CD4-positive, alpha-beta memory T cell (primary cell): ENCODE measurements at regions not wholly inside any gene's neighbourhood (a gene's known extent, or its start where the extent isn't known, plus 50 kb on each side); places are given as distances from the start of the nearest gene placed in this dataset.
"Not testable (repeated sequence)": the region's sequence is repeated elsewhere in the genome, so short reads cannot be mapped to it uniquely, and the experiment has no call there.

Experiments used
- CTCF ChIA-PET: fragments of 350-600 bp; sonication (Branson Sonifier 250); formaldehyde crosslinking; loops from one replicate; lab custom pipeline; 2021; ENCODE audit warnings: inconsistent platforms; ENCODE audit not compliant: partially characterized antibody; lab: Charles Lee
- POLR2A ChIA-PET: fragments of 350-600 bp; sonication (Branson Sonifier 250); formaldehyde crosslinking; loops from one replicate; lab custom pipeline; 2021; ENCODE audit not compliant: partially characterized antibody; lab: Charles Lee
- DNase-seq, 5 donors: peaks; one replicate each; pipeline versions ENCODE4 v3.0.0 to v3.0.0-alpha.2; 2020 to 2022; ENCODE audit warnings: mixed read lengths in 1 of 5
- H3K27ac ChIP-seq: one replicate; pipeline ENCODE4 v1.7.0; 2013; ENCODE audit warnings: low read depth, low read length
- H3K27me3 ChIP-seq: 2 replicates; pipeline ENCODE4 v1.7.0; 2013; ENCODE audit warnings: mild to moderate bottlenecking, low read length, moderate library complexity; ENCODE audit not compliant: insufficient read depth
- H3K36me3 ChIP-seq: 2 replicates; pipeline ENCODE4 v1.7.0; 2013; ENCODE audit warnings: mild to moderate bottlenecking, low read length, moderate library complexity; ENCODE audit not compliant: insufficient read depth
- H3K4me1 ChIP-seq: 2 replicates; pipeline ENCODE4 v1.7.0; 2013; ENCODE audit warnings: mild to moderate bottlenecking, low read length, moderate library complexity; ENCODE audit not compliant: insufficient read depth
- H3K4me3 ChIP-seq, 2 donors: one replicate each; pipeline ENCODE4 v1.7.0; 2013; ENCODE audit warnings: low read length in 2 of 2, mild to moderate bottlenecking in 1 of 2
- H3K9me3 ChIP-seq, 2 donors: one replicate each; pipeline ENCODE4 v1.7.0; 2013; ENCODE audit warnings: low read length in 2 of 2, control low read depth in 1 of 2; ENCODE audit not compliant: control insufficient read depth in 1 of 2
- H3K27ac Mint-ChIP-seq, 7 donors: one replicate each; pipeline ENCODE4 v1.8.0; 2020 to 2021; ENCODE audit warnings: mixed read lengths in 7 of 7, mild to moderate bottlenecking in 6 of 7, inconsistent platforms in 3 of 7, moderate library complexity in 3 of 7
- H3K27me3 Mint-ChIP-seq, 2 donors: one replicate each; pipeline ENCODE4 v1.8.0; 2020 to 2021; ENCODE audit warnings: mixed read lengths in 2 of 2
- H3K36me3 Mint-ChIP-seq, 2 donors: one replicate each; pipeline ENCODE4 v1.8.0; 2020 to 2021; ENCODE audit warnings: mixed read lengths in 2 of 2, inconsistent platforms in 1 of 2, mild to moderate bottlenecking in 1 of 2
- H3K4me1 Mint-ChIP-seq, 4 donors: one replicate each; pipeline ENCODE4 v1.8.0; 2020 to 2021; ENCODE audit warnings: mixed read lengths in 4 of 4, mild to moderate bottlenecking in 1 of 4
- H3K4me3 Mint-ChIP-seq, 8 donors: one replicate each; pipeline ENCODE4 v1.8.0; 2020 to 2021; ENCODE audit warnings: mixed read lengths in 8 of 8, mild to moderate bottlenecking in 7 of 8, moderate library complexity in 6 of 8, inconsistent platforms in 3 of 8
- H3K9me3 Mint-ChIP-seq, 8 donors: one replicate each; pipeline ENCODE4 v1.8.0; 2020 to 2021; ENCODE audit warnings: mixed read lengths in 8 of 8, mild to moderate bottlenecking in 5 of 8, inconsistent platforms in 3 of 8, moderate library complexity in 1 of 8
- intact Hi-C: fragments of 100-400 bp; cut with micrococcal nuclease; formaldehyde crosslinking; loops from one replicate; pipeline ENCODE4 v1.15.1; 2023

- POLR2A ChIA-PET = no interaction called here
- H3K27ac Mint-ChIP-seq = no peak overlapping the region
Observed at GRCh38 chr21:8997011-8997440, 1524.4 kb upstream of the TPTE start.

GRCh38 chr21:8997443-8998390 lies 1523.7 kb upstream of the TPTE start:
- H3K27ac ChIP-seq, CTCF ChIA-PET, H3K4me1 ChIP-seq, H3K4me3 ChIP-seq, intact Hi-C loops, POLR2A ChIA-PET, H3K4me3 Mint-ChIP-seq, H3K9me3 ChIP-seq, H3K36me3 ChIP-seq, H3K27me3 ChIP-seq, H3K27ac Mint-ChIP-seq, H3K36me3 Mint-ChIP-seq, DNase-seq, H3K4me1 Mint-ChIP-seq: not testable (repeated sequence)
- Mint-ChIP-seq H3K27me3 (peaks cover 18 to 29% of the 10 kb centered on the region in 2 donors), H3K9me3 (peaks cover 0 to 36% (median 21%) of the 10 kb centered on the region in 8 donors)

More at GRCh38 chr21:8997011-8997440, 1524.4 kb upstream of the TPTE start:
- Histone ChIP-seq H3K27me3 (no peaks in the 10 kb centered on the region), H3K4me1 (no peaks in the 10 kb centered on the region), H3K9me3 (no peaks in the 10 kb centered on the region), H3K36me3 (no peaks in the 10 kb centered on the region), H3K27ac (no peak overlapping the region), H3K4me3 (no peak overlapping the region)
- CTCF ChIA-PET = no interaction called here
- Mint-ChIP-seq H3K36me3 (no peaks in the 10 kb centered on the region), H3K4me1 (no peaks in the 10 kb centered on the region), H3K27me3 (peaks cover 25 to 36% of the 10 kb centered on the region in 2 donors), H3K4me3 (no peak overlapping the region), H3K9me3 (peaks cover 0 to 40% (median 24%) of the 10 kb centered on the region in 8 donors)
- DNase-seq = no peak
- intact Hi-C loops = no loop called here

GRCh38 chr21:8998480-8998879 lies 1522.9 kb upstream of the TPTE start:
- H3K4me1 ChIP-seq, H3K27ac ChIP-seq, H3K4me1 Mint-ChIP-seq, DNase-seq, H3K4me3 ChIP-seq, intact Hi-C loops, H3K27me3 ChIP-seq, H3K27ac Mint-ChIP-seq, H3K4me3 Mint-ChIP-seq, H3K36me3 ChIP-seq, H3K36me3 Mint-ChIP-seq, CTCF ChIA-PET, H3K9me3 ChIP-seq, POLR2A ChIA-PET: not testable (repeated sequence)
- Mint-ChIP-seq H3K27me3 (peaks cover 11 to 25% of the 10 kb centered on the region in 2 donors), H3K9me3 (peaks cover 0 to 32% (median 19%) of the 10 kb centered on the region in 8 donors)

- intact Hi-C loops = no loop called here
- H3K4me1 ChIP-seq = no peaks in the 10 kb centered on the region
- no peak overlapping the region for H3K4me3 ChIP-seq
- Mint-ChIP-seq H3K36me3 (no peaks in the 10 kb centered on the region), H3K4me3 (no peak overlapping the region), H3K4me1 (no peaks in the 10 kb centered on the region), H3K9me3 (peaks cover 0 to 30% (median 18%) of the 10 kb centered on the region in 8 donors), H3K27ac (no peak overlapping the region), H3K27me3 (peaks cover 9 to 25% of the 10 kb centered on the region in 2 donors)
- H3K9me3 ChIP-seq = no peaks in the 10 kb centered on the region
- no peak for DNase-seq
- H3K36me3 ChIP-seq = no peaks in the 10 kb centered on the region
- H3K27ac ChIP-seq = no peak overlapping the region
- ChIA-PET CTCF (no interaction called here), POLR2A (no interaction called here)
- no peaks in the 10 kb centered on the region for H3K27me3 ChIP-seq
Observed at GRCh38 chr21:8998946-8999681, 1522.3 kb upstream of the TPTE start.

- H3K4me1 ChIP-seq, H3K4me3 Mint-ChIP-seq, CTCF ChIA-PET, H3K27me3 ChIP-seq, H3K9me3 ChIP-seq, H3K27ac ChIP-seq, H3K4me1 Mint-ChIP-seq, DNase-seq, H3K36me3 Mint-ChIP-seq, POLR2A ChIA-PET, H3K4me3 ChIP-seq, H3K36me3 ChIP-seq, H3K27ac Mint-ChIP-seq, intact Hi-C loops: not testable (repeated sequence)
- H3K9me3 Mint-ChIP-seq = peaks cover 0 to 32% (median 22%) of the 10 kb centered on the region in 8 donors
- H3K27me3 Mint-ChIP-seq = peaks cover 5 to 22% of the 10 kb centered on the region in 2 donors
Observed at GRCh38 chr21:9000132-9000531, 1521.3 kb upstream of the TPTE start.

GRCh38 chr21:9000671-9001070 lies 1520.7 kb upstream of the TPTE start:
- peaks cover 4 to 24% of the 10 kb centered on the region in 2 donors for H3K27me3 Mint-ChIP-seq
- intact Hi-C loops, H3K4me1 Mint-ChIP-seq, H3K27ac Mint-ChIP-seq, CTCF ChIA-PET, DNase-seq, H3K27me3 ChIP-seq, POLR2A ChIA-PET, H3K27ac ChIP-seq, H3K36me3 Mint-ChIP-seq, H3K4me3 Mint-ChIP-seq, H3K9me3 ChIP-seq, H3K4me3 ChIP-seq, H3K36me3 ChIP-seq, H3K4me1 ChIP-seq: not testable (repeated sequence)
- H3K9me3 Mint-ChIP-seq = peaks cover 0 to 32% (median 22%) of the 10 kb centered on the region in 8 donors

- H3K4me3 ChIP-seq, H3K4me1 Mint-ChIP-seq, H3K36me3 ChIP-seq, H3K27ac ChIP-seq, DNase-seq, POLR2A ChIA-PET, intact Hi-C loops, H3K36me3 Mint-ChIP-seq, H3K27ac Mint-ChIP-seq, H3K4me3 Mint-ChIP-seq, H3K27me3 ChIP-seq, CTCF ChIA-PET, H3K9me3 ChIP-seq, H3K4me1 ChIP-seq: not testable (repeated sequence)
- peaks cover 0 to 35% (median 21%) of the 10 kb centered on the region in 8 donors for H3K9me3 Mint-ChIP-seq
- H3K27me3 Mint-ChIP-seq = peaks cover 8 to 33% of the 10 kb centered on the region in 2 donors
Observed at GRCh38 chr21:9001890-9002663, 1519.3 kb upstream of the TPTE start.
